A549 (cell line): ENCODE measurements at regions not wholly inside any gene's neighbourhood (a gene's known extent, or its start where the extent isn't known, plus 50 kb on each side); places are given as distances from the start of the nearest gene placed in this dataset.

Experiments used
- ATAC-seq, 2 experiments: fragments of 200-7000 bp in 1 of 2; fragments of >200 bp in 1 of 2; cut with Nextera tagmentation in 1 of 2; cut with Tn5 transposase in 1 of 2; 3 replicates each; pipeline versions ENCODE4 v1.8.0 to v1.9.1; 2018 to 2020; ENCODE audit warnings: mild to moderate bottlenecking in 1 of 2, moderate library complexity in 1 of 2
- CTCF ChIA-PET: fragments of 300-600 bp; sonication (Branson Sonifier 250); formaldehyde crosslinking; extraction: SDS; loops from one replicate; lab custom pipeline; 2021; ENCODE audit warnings: antibody characterized with exemption, inconsistent platforms; lab: Yijun Ruan, JAX
- POLR2A ChIA-PET: fragments of 350-600 bp; formaldehyde crosslinking; extraction: SDS; loops from one replicate; lab custom pipeline; 2021; ENCODE audit warnings: antibody characterized with exemption, inconsistent platforms; lab: Yijun Ruan, JAX
- DNase-seq, 2 experiments: peaks; one replicate each; pipeline versions ENCODE4 v3.0.0 to v3.0.0-alpha.2; 2011 to 2016; ENCODE audit warnings: low read depth in 1 of 2, low spot score in 1 of 2
- FAIRE-seq: peaks from 2 replicates; lab custom pipeline; 2011; peaks lifted over from hg19 to GRCh38; lab: Jason Lieb, UNC
- H3K27ac ChIP-seq, 2 experiments: fragments of >200 bp; sonication (Bioruptor Twin); formaldehyde crosslinking; 3 replicates each; pipeline ENCODE4 v1.5.1; 2016 to 2017
- H3K4me1 ChIP-seq: fragments of >200 bp; sonication (Bioruptor Twin); formaldehyde crosslinking; 3 replicates; pipeline ENCODE4 v1.6.1; 2016
- H3K4me2 ChIP-seq: fragments of >200 bp; sonication (Bioruptor Twin); formaldehyde crosslinking; 3 replicates; pipeline ENCODE4 v1.6.1; 2016
- H3K4me3 ChIP-seq: fragments of >200 bp; sonication (Bioruptor Twin); formaldehyde crosslinking; 3 replicates; pipeline ENCODE4 v1.5.1; 2016
- H3K9me3 ChIP-seq: fragments of >200 bp; sonication (Bioruptor Twin); formaldehyde crosslinking; 3 replicates; pipeline ENCODE4 v1.6.1; 2016
- ATOH8 ChIP-seq: fragments of 250-450 bp; sonication (Bioruptor Pico); IDR thresholded peaks from 2 replicates; pipeline ENCODE4 v1.5.0; 2020; ENCODE audit warnings: low read depth, mild to moderate bottlenecking, moderate library complexity
- BHLHE40 ChIP-seq: IDR thresholded peaks from 2 replicates; pipeline ENCODE4 v1.6.1; 2012; ENCODE audit warnings: low read depth, low read length, inconsistent platforms
- CBX8 ChIP-seq: fragments of 200-600 bp; sonication (generic); IDR thresholded peaks from 2 replicates; pipeline ENCODE4 v1.6.1; 2016
- CEBPB ChIP-seq, 2 experiments: fragments of >200 bp in 1 of 2; sonication (Bioruptor Twin) in 1 of 2; formaldehyde crosslinking in 1 of 2; IDR thresholded peaks; 2 replicates each; pipeline ENCODE4 v1.6.1; 2012 to 2016
- CHD4 ChIP-seq: fragments of 200-600 bp; sonication (generic); IDR thresholded peaks from 2 replicates; pipeline ENCODE4 v1.6.1; 2016; ENCODE audit warnings: antibody characterized with exemption, mild to moderate bottlenecking, borderline replicate concordance
- EHF ChIP-seq: fragments of 250-450 bp; sonication (Bioruptor Pico); IDR thresholded peaks from 2 replicates; pipeline ENCODE4 v1.5.0; 2020; ENCODE audit warnings: mild to moderate bottlenecking
- EHMT2 ChIP-seq: fragments of 200-600 bp; sonication (generic); IDR thresholded peaks from 2 replicates; pipeline ENCODE4 v1.6.1; 2016; ENCODE audit warnings: antibody characterized with exemption, low read depth, mild to moderate bottlenecking, moderate library complexity
- ELK1 ChIP-seq: fragments of 150-350 bp; IDR thresholded peaks from 2 replicates; pipeline ENCODE4 v1.6.1; 2014; ENCODE audit warnings: low read depth, mild to moderate bottlenecking, low read length
- FOSL2 ChIP-seq, 2 experiments: fragments of 450-650 bp in 1 of 2; fragments of >200 bp in 1 of 2; sonication (Bioruptor Twin) in 1 of 2; formaldehyde crosslinking; IDR thresholded peaks; 2 replicates each; pipeline versions ENCODE4 v1.5.0 to v1.6.1; 2016 to 2020; ENCODE audit warnings: mild to moderate bottlenecking in 1 of 2, moderate library complexity in 1 of 2
- HDAC2 ChIP-seq: fragments of 200-600 bp; sonication (generic); IDR thresholded peaks from 2 replicates; pipeline ENCODE4 v1.6.1; 2016
- HEYL ChIP-seq: fragments of 250-450 bp; sonication (Bioruptor Pico); IDR thresholded peaks from 2 replicates; pipeline ENCODE4 v1.8.0; 2021; ENCODE audit warnings: mild to moderate bottlenecking, moderate library complexity
- HMGXB4 ChIP-seq: fragments of 250-450 bp; sonication (Bioruptor Pico); IDR thresholded peaks from 2 replicates; pipeline ENCODE4 v1.5.0; 2021; ENCODE audit warnings: mild to moderate bottlenecking, moderate library complexity, borderline replicate concordance
- KDM5A ChIP-seq: fragments of 200-600 bp; sonication (generic); IDR thresholded peaks from 2 replicates; pipeline ENCODE4 v1.6.1; 2016; ENCODE audit warnings: antibody characterized with exemption, mild to moderate bottlenecking
- MAFK ChIP-seq: fragments of 450-650 bp; IDR thresholded peaks from 2 replicates; pipeline ENCODE4 v1.6.1; 2014; ENCODE audit not compliant: partially characterized antibody
- MAX ChIP-seq: IDR thresholded peaks from 2 replicates; pipeline ENCODE4 v1.6.1; 2012
- MAZ ChIP-seq: fragments of 150-350 bp; IDR thresholded peaks from 2 replicates; pipeline ENCODE4 v1.6.1; 2014; ENCODE audit warnings: antibody characterized with exemption, low read depth, low read length, borderline replicate concordance
- MYC ChIP-seq: IDR thresholded peaks from 2 replicates; pipeline ENCODE4 v1.6.1; 2012; ENCODE audit warnings: mild to moderate bottlenecking, inconsistent platforms, low read length, improper control_type of control experiment, borderline replicate concordance
- NFE2L2 ChIP-seq: fragments of 150-350 bp; conservative IDR thresholded peaks from 2 replicates; pipeline ENCODE4 v1.6.1; 2014; ENCODE audit warnings: low read length
- NR3C1 ChIP-seq: fragments of >200 bp; sonication (Bioruptor Twin); formaldehyde crosslinking; IDR thresholded peaks from 3 replicates; pipeline ENCODE4 v1.6.1; 2017
- PHF8 ChIP-seq: fragments of 200-600 bp; sonication (generic); IDR thresholded peaks from 2 replicates; pipeline ENCODE4 v1.6.1; 2016; ENCODE audit warnings: low read depth, mild to moderate bottlenecking, antibody characterized with exemption, moderate library complexity, borderline replicate concordance
- RAD21 ChIP-seq, 2 experiments: fragments of >200 bp in 1 of 2; sonication (Bioruptor Twin) in 1 of 2; formaldehyde crosslinking in 1 of 2; IDR thresholded peaks in 1 of 2; conservative IDR thresholded peaks in 1 of 2; 2 replicates in 1 of 2; 3 replicates in 1 of 2; pipeline ENCODE4 v1.6.1; 2012 to 2018; ENCODE audit warnings: inconsistent platforms in 1 of 2
- SMC3 ChIP-seq: fragments of >200 bp; sonication (Bioruptor Twin); formaldehyde crosslinking; IDR thresholded peaks from 3 replicates; pipeline ENCODE4 v1.6.1; 2018; ENCODE audit warnings: inconsistent platforms
- TFCP2L1 ChIP-seq: fragments of 250-450 bp; sonication (Bioruptor Pico); IDR thresholded peaks from 2 replicates; pipeline ENCODE4 v1.5.0; 2021; ENCODE audit warnings: mild to moderate bottlenecking
- USF2 ChIP-seq: fragments of 450-650 bp; IDR thresholded peaks from 2 replicates; pipeline ENCODE4 v1.6.1; 2014; ENCODE audit warnings: antibody characterized with exemption
- ZC3H11A ChIP-seq: fragments of 450-650 bp; IDR thresholded peaks from 2 replicates; pipeline ENCODE4 v1.6.1; 2014; ENCODE audit warnings: antibody characterized with exemption, mild to moderate bottlenecking
- WGBS: methylation state at CpG from one replicate; pipeline ENCODE4 v1.1.6; 2017; ENCODE audit errors: missing lambda C conversion rate; 5-methylcytosine and 5-hydroxymethylcytosine counted together

GRCh38 chr6:139763468-139764210 lies 389.2 kb upstream of the CITED2 start (continued):
- TF ChIP-seq MYC (no peak), CEBPB (IDR thresholded peaks at IDR 0.05) (peak in 1 of 2 experiments; percentile 31; a peak in 2 of 4 replicates)
- TF ChIP-seq, all 56 proteins: peak for 2

GRCh38 chr6:139762587-139763031 lies 388.2 kb upstream of the CITED2 start:
- 65% methylated on average over 4 of the region's 4 CpGs for WGBS
- Histone ChIP-seq H3K9me3 (no peaks in the 10 kb centered on the region), H3K4me3 (no peak overlapping the region), H3K4me2 (no peak overlapping the region), H3K4me1 (peaks cover 42% of the 10 kb centered on the region), H3K27ac (peak overlapping the region in 1 of 2 experiments; percentile 41; a peak in 2 of 6 replicates)
- DNase-seq (no peak), ATAC-seq (no peak), FAIRE-seq (no peak)
- CTCF ChIA-PET = no interaction called here
- POLR2A ChIA-PET = no interaction called here
- TF ChIP-seq ATOH8 (CRISPR knock-in tag) (no peak), MYC (no peak), NR3C1 (no peak)

- DNase-seq (no peak), ATAC-seq (no peak), FAIRE-seq (no peak)
- H3K4me1 ChIP-seq = peaks cover 31% of the 10 kb centered on the region
- WGBS = 68% methylated on average over 3 of the region's 3 CpGs
- no peaks in the 10 kb centered on the region for H3K9me3 ChIP-seq
- H3K4me2 ChIP-seq = no peak overlapping the region
- ChIA-PET CTCF (interaction anchor here (0.9 kb wide), 1 partner anchor 126 kb away, joined by 3 read pairs; no protein-coding TSS in a partner anchor), POLR2A (no interaction called here)
- H3K4me3 ChIP-seq = no peak overlapping the region
- no peak overlapping the region for H3K27ac ChIP-seq
- TF ChIP-seq ELK1 (no peak), EHF (CRISPR knock-in tag) (no peak), MYC (no peak), SMC3 (no peak), KDM5A (no peak), TFCP2L1 (no peak), HEYL (CRISPR knock-in tag) (no peak), RAD21 (conservative IDR thresholded peaks at IDR 0.05 in 1 of 2, IDR thresholded peaks at IDR 0.05 in 1 of 2) (no peak), ZC3H11A (no peak)
Observed at GRCh38 chr6:139760128-139760527, 385.7 kb upstream of the CITED2 start.

- no peak overlapping the region for H3K27ac ChIP-seq
- H3K9me3 ChIP-seq = no peaks in the 10 kb centered on the region
- ChIA-PET CTCF (no interaction called here), POLR2A (no interaction called here)
- H3K4me1 ChIP-seq = peaks cover 31% of the 10 kb centered on the region
- no peak for FAIRE-seq
- no peak overlapping the region for H3K4me2 ChIP-seq
- TF ChIP-seq MAFK (no peak), EHMT2 (no peak), CHD4 (no peak), PHF8 (no peak), FOSL2 (IDR thresholded peaks at IDR 0.05) (no peak), FOSL2 (CRISPR knock-in tag; IDR thresholded peaks at IDR 0.05) (no peak), NFE2L2 (no peak), HEYL (CRISPR knock-in tag) (no peak), MAX (no peak), HMGXB4 (CRISPR knock-in tag) (no peak), USF2 (no peak), BHLHE40 (no peak), HDAC2 (no peak), CBX8 (no peak), MAZ (no peak)
- 94% methylated on average over 2 of the region's 2 CpGs for WGBS
- H3K4me3 ChIP-seq = no peak overlapping the region
- DNase-seq = no peak
- no peak for ATAC-seq
Observed at GRCh38 chr6:139759086-139759485, 384.6 kb upstream of the CITED2 start.
